ENCODE measurements at regions not wholly inside any gene's neighbourhood (a gene's known extent, or its start where the extent isn't known, plus 50 kb on each side); places are given as distances from the start of the nearest gene placed in this dataset.

- no peak for TF ChIP-seq EZH2 (IDR thresholded peaks at IDR 0.05; ENCODE audit: low read depth)
- TF ChIP-seq CTCF (conservative IDR thresholded peaks at IDR 0.05) = no peak
Measured at GRCh38 chr17:63338272-63338671, 107.8 kb downstream of the CYB561 start.
